Caco-2 (cell line): ENCODE measurements at regions not wholly inside any gene's neighbourhood (a gene's known extent, or its start where the extent isn't known, plus 50 kb on each side); places are given as distances from the start of the nearest gene placed in this dataset.

Experiments
- BruUV-seq: library from RNA; stranded (reverse); fragments of 400-500 nt; replicated peaks from 2 replicates; lab custom pipeline; 2021; lab: Mats Ljungman, UMichigan
- CTCF ChIA-PET: fragments of 300-600 bp; sonication (Branson Sonifier 250); formaldehyde crosslinking; loops from one replicate; lab custom pipeline; 2022; ENCODE audit warnings: antibody characterized with exemption; lab: Charles Lee
- POLR2A ChIA-PET: fragments of 300-600 bp; sonication (Branson Sonifier 250); formaldehyde crosslinking; loops from one replicate; lab custom pipeline; 2022; ENCODE audit warnings: antibody characterized with exemption; lab: Charles Lee
- DNase-seq, 2 experiments: peaks; one replicate each; pipeline versions ENCODE4 v3.0.0 to v3.0.0-alpha.2; 2020 to 2022
- H3K27me3 ChIP-seq: replicated peaks from 2 replicates; pipeline ENCODE4 v1.6.0; 2011; ENCODE audit warnings: low read length; ENCODE audit not compliant: control insufficient read depth, insufficient read depth
- H3K36me3 ChIP-seq: 2 replicates; pipeline ENCODE4 v1.5.1; 2011; ENCODE audit warnings: low read length; ENCODE audit not compliant: control insufficient read depth, insufficient read depth
- H3K4me1 ChIP-seq: fragments of 250-450 bp; sonication (Bioruptor Pico); 2 replicates; pipeline ENCODE4 v1.5.1; 2020; ENCODE audit warnings: mild to moderate bottlenecking
- H3K4me3 ChIP-seq: 2 replicates; pipeline ENCODE4 v1.5.1; 2011; ENCODE audit warnings: low read depth, mild to moderate bottlenecking, control low read depth, low read length
- H3K9me3 ChIP-seq: fragments of 250-450 bp; sonication (Bioruptor Pico); 2 replicates; pipeline ENCODE4 v1.5.1; 2020; ENCODE audit warnings: mild to moderate bottlenecking, moderate library complexity
- H3K27ac Mint-ChIP-seq: one replicate; pipeline ENCODE4 v1.8.0; 2022; ENCODE audit warnings: mixed read lengths; ENCODE audit not compliant: unreplicated experiment
- H3K27me3 Mint-ChIP-seq: one replicate; pipeline ENCODE4 v1.8.0; 2022; ENCODE audit warnings: mixed read lengths; ENCODE audit not compliant: insufficient read depth, unreplicated experiment
- H3K36me3 Mint-ChIP-seq: one replicate; pipeline ENCODE4 v1.8.0; 2022; ENCODE audit warnings: mild to moderate bottlenecking, mixed read lengths; ENCODE audit not compliant: insufficient read depth, unreplicated experiment
- H3K4me1 Mint-ChIP-seq: one replicate; pipeline ENCODE4 v1.8.0; 2022; ENCODE audit warnings: low read depth, mixed read lengths; ENCODE audit not compliant: unreplicated experiment
- H3K4me3 Mint-ChIP-seq: one replicate; pipeline ENCODE4 v1.8.0; 2022; ENCODE audit warnings: mild to moderate bottlenecking, moderate library complexity, mixed read lengths; ENCODE audit not compliant: unreplicated experiment
- H3K9me3 Mint-ChIP-seq: one replicate; pipeline ENCODE4 v1.8.0; 2022; ENCODE audit warnings: mixed read lengths; ENCODE audit not compliant: unreplicated experiment
- intact Hi-C: fragments of 100-400 bp; cut with micrococcal nuclease; formaldehyde crosslinking; loops from one replicate; pipeline ENCODE4 v1.10.0; 2022; ENCODE audit not compliant: unreplicated experiment
- TF ChIP-seq, protein P1 (sequence below), 2 experiments: fragments of 200-600 bp in 1 of 2; IDR thresholded peaks; 1 replicate in 1 of 2; 2 replicates in 1 of 2; pipeline versions ENCODE4 v1.5.1 to v1.8.0; 2011 to 2022; ENCODE audit warnings: antibody characterized with exemption in 1 of 2, control low read depth in 1 of 2, inconsistent platforms in 1 of 2, low read depth in 1 of 2, low read length in 1 of 2, mild to moderate bottlenecking in 1 of 2, moderate library complexity in 1 of 2; ENCODE audit not compliant: insufficient read depth in 1 of 2, severe bottlenecking in 1 of 2, unreplicated experiment in 1 of 2

DNA sequence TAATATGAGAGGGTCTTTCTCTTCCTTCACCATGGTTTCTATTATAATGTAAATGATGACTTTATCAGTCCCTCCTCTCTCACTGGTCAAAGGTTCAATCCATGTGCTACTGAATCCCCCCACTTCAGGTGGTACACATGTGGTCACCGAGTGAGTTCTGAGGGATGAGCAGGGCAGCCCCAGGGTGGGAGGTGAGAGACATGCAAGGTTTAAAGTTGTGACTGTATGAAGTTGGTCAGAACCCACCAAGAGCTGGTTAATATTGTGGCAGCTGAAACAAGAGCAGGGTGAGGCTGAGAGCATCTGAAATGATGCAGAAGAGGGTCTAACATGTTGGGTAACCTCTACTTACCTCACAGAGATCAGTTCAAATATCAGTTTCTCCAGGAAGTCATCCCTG lies 444.7 kb upstream of the FBXO33 start:
- no peak overlapping the region for H3K4me3 Mint-ChIP-seq
- intact Hi-C loops: no loop called here
- POLR2A ChIA-PET: no interaction called here

DNA sequence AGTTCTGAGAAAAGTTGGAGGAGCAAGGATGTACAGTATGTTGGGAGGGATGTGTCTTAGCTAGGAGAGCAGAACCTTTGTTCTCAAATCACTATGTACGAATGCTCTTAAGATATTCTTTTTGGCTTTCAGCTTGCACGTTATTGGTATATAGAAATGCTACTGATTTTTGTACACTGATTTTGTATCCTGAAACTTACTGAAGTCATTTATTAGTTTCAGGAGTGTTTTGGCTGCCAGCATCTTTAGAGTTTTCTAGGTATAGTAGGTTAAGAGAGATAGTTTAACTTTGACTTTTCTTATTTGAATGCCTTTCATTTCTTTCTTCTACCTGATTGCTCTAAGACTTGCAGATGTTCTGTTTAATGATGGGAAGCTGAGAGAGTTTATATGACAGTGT lies 442.8 kb upstream of the FBXO33 start:
- intact Hi-C loops: no loop called here
- TF ChIP-seq, protein P1, sequence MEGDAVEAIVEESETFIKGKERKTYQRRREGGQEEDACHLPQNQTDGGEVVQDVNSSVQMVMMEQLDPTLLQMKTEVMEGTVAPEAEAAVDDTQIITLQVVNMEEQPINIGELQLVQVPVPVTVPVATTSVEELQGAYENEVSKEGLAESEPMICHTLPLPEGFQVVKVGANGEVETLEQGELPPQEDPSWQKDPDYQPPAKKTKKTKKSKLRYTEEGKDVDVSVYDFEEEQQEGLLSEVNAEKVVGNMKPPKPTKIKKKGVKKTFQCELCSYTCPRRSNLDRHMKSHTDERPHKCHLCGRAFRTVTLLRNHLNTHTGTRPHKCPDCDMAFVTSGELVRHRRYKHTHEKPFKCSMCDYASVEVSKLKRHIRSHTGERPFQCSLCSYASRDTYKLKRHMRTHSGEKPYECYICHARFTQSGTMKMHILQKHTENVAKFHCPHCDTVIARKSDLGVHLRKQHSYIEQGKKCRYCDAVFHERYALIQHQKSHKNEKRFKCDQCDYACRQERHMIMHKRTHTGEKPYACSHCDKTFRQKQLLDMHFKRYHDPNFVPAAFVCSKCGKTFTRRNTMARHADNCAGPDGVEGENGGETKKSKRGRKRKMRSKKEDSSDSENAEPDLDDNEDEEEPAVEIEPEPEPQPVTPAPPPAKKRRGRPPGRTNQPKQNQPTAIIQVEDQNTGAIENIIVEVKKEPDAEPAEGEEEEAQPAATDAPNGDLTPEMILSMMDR (IDR thresholded peaks at IDR 0.05; ENCODE audit: insufficient read depth in 1 of 2, low read depth in 1 of 2, low read length in 1 of 2, severe bottlenecking in 1 of 2, unreplicated experiment in 1 of 2): no peak
- no peak overlapping the region for H3K4me3 Mint-ChIP-seq

More for the DNA sequence above, 444.7 kb upstream of the FBXO33 start:
- CTCF ChIA-PET: no interaction called here
- no TSS peak for BruUV-seq
- Mint-ChIP-seq H3K9me3 (no peaks in the 10 kb centered on the region), H3K27ac (no peak overlapping the region), H3K4me1 (no peaks in the 10 kb centered on the region), H3K36me3 (no peaks in the 10 kb centered on the region), H3K27me3 (no peaks in the 10 kb centered on the region)
- Histone ChIP-seq H3K9me3 (no peaks in the 10 kb centered on the region), H3K27me3 (no peaks in the 10 kb centered on the region), H3K4me3 (no peak overlapping the region), H3K36me3 (no peaks in the 10 kb centered on the region), H3K4me1 (no peaks in the 10 kb centered on the region)
- TF ChIP-seq, protein P1 (IDR thresholded peaks at IDR 0.05; ENCODE audit: insufficient read depth in 1 of 2, low read depth in 1 of 2, low read length in 1 of 2, severe bottlenecking in 1 of 2, unreplicated experiment in 1 of 2): no peak
- no peak for DNase-seq

DNA sequence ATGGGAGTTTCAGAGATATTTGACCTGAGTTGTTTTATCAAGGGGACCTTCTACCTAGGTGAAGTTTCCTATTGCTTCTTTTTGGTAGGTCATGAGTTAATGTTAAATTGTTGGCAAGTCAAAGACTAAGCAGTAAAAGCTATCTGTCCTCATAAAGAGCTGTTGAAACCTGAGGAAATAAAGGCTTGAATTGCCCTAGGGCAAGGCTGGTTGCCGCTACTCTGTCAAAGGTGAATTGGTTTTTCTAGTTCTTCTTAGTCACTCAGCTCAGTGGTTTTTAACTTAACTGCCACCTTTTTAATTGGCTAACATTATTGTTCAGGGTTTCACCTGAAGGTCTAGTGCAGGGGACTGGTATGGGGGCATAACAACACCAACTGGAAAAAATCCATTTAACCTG lies 441.6 kb upstream of the FBXO33 start:
- Mint-ChIP-seq H3K27me3 (no peaks in the 10 kb centered on the region), H3K27ac (no peak overlapping the region), H3K4me1 (no peaks in the 10 kb centered on the region), H3K4me3 (no peak overlapping the region), H3K9me3 (no peaks in the 10 kb centered on the region), H3K36me3 (no peaks in the 10 kb centered on the region)
- Histone ChIP-seq H3K4me3 (no peak overlapping the region), H3K27me3 (no peaks in the 10 kb centered on the region), H3K9me3 (no peaks in the 10 kb centered on the region), H3K4me1 (no peaks in the 10 kb centered on the region), H3K36me3 (no peaks in the 10 kb centered on the region)
- TF ChIP-seq, protein P1 (IDR thresholded peaks at IDR 0.05; ENCODE audit: insufficient read depth in 1 of 2, low read depth in 1 of 2, low read length in 1 of 2, severe bottlenecking in 1 of 2, unreplicated experiment in 1 of 2): no peak
- DNase-seq: peak in 1 of 2 experiments; percentile 6
- ChIA-PET POLR2A (no interaction called here), CTCF (no interaction called here)
- intact Hi-C loops: no loop called here
- BruUV-seq: no TSS peak

More for the DNA sequence above, 442.8 kb upstream of the FBXO33 start:
- Mint-ChIP-seq H3K27me3 (no peaks in the 10 kb centered on the region), H3K4me1 (no peaks in the 10 kb centered on the region), H3K27ac (no peak overlapping the region), H3K9me3 (no peaks in the 10 kb centered on the region), H3K36me3 (no peaks in the 10 kb centered on the region)
- BruUV-seq: no TSS peak
- no peak overlapping the region for H3K4me3 ChIP-seq
- no peaks in the 10 kb centered on the region for H3K4me1 ChIP-seq
- H3K9me3 ChIP-seq: no peaks in the 10 kb centered on the region
- no peak for DNase-seq
- ChIA-PET POLR2A (no interaction called here), CTCF (no interaction called here)
- no peaks in the 10 kb centered on the region for H3K36me3 ChIP-seq
- H3K27me3 ChIP-seq: no peaks in the 10 kb centered on the region
